Fibroblast of peridontal ligament (primary cell): ENCODE measurements at regions not wholly inside any gene's neighbourhood (a gene's known extent, or its start where the extent isn't known, plus 50 kb on each side); places are given as distances from the start of the nearest gene placed in this dataset.

Source experiments
- DNase-seq: peaks from one replicate; pipeline ENCODE4 v3.0.0-alpha.2; 2010; ENCODE audit errors: extremely low read depth

DNA sequence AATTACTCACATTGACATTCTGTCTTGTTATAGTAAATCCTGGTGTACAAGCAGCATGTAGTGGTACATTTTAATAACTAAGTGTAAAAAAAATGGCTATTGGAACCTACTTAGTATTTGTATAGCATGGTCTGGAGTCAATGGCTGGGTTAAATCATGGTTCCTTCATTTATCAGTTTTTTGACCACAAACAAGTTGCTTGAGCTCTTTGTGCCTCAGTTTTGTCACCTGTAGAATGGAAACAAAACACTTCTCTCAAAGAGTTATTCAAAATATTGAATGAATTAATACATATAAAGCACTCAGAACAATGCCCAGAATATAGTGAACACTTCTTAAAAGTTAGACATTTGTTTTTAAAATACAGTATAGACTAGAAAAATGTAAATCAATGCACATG is 93.2 kb upstream of the HS3ST5 start:
- DNase-seq: no peak

DNA sequence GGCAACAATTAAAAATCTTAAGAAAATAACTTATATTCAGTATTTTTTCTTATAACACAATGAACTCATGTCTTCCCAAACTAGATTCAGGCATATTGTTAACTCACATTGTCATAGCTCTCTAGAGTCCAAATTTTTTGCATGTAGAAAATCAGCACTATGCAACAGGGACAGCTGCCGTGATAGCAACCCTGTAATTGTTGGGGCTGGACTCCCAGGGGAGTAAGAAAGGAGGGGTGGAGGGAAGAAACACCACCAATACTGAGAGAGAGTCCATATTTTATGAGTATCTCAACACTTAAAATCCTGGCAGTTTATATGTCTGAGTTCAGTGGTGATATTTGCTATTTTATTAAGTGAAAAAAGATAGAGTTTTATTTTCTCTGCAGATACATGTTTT is 89.6 kb upstream of the HS3ST5 start:
- no peak for DNase-seq

DNA sequence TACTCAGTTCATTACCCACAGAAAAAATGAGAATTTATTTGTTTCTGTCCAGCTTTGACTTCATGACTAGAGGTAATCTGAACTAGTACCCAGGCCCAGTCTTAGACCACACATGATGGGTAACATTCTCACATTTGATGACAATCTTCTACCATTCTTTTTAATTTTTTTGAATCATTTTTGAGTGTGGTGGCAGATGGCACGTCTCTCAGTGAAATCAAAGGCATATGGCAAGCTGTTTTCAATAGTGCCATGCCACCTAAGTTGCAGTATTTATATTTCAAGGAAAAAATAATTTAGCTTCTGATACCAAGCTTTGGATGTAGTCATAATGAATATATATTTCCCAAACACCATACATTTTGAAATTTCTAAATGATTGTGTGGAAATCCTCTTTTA is 88.8 kb upstream of the HS3ST5 start:
- no peak for DNase-seq

DNA sequence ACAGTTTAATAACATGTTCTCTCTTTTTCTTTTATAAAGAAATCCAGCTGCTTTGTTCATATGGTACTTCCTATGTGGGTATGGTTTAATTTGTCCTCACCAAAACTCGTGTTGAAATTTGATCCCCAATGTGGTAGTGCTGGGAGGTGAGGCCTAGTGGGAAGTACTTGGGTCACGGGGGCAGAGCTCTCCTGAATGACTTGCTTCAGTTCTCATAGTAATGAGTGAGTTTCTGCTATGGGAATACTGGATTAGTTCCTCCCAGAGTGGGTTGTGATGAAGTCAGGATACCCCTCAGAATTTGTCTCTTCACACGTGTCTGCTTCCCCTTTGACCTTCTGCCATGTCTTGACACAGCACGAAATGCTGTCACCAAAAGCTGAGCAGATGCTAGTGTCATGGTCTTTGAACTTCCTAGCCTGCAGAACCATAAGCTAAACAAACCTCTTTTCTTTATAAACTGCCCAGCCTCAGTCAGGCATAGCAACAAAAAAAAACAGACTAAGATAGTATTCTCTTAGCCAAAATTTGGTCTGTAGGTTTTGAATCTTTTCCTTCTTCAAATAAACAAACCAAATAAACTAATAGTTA is 87.8 kb upstream of the HS3ST5 start:
- no peak for DNase-seq

DNA sequence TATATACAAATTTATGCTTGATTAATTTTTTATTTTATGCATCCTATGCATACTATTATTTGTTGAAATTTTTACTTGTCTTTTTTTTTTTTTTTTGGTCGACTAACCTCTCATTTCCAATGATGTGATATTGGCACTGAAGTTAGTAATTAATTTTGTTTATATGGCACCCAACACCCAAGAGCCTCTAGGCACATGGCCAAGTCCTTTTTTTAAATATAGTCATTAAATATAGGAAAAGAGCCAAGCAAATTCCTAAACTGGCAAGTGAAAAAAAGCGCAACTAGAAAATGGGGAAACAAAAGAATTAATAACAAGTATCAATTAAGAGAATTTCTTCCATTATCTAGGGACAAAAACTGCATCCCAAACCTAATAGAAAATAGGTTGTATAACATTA is 85.5 kb upstream of the HS3ST5 start:
- DNase-seq: no peak

DNA sequence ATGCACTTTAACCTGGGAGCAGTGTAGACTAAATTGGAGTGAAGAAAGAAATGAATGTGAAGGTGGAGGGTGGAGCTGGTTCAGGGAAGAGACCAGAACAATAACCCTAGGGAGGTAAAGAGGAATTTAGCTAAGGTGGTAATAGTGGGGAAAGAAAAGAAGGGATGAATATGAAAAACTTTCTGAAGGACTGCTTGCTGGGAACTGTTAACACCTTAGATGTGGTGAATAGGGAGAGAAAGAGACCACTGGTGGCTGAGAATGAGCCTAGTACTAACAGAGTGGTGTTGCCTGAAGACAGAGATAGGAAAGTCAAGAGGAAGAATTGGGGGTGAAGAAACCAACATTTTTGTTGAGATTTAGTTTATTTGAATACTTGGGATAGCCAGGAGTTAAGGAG is 78.4 kb upstream of the HS3ST5 start:
- DNase-seq: no peak

DNA sequence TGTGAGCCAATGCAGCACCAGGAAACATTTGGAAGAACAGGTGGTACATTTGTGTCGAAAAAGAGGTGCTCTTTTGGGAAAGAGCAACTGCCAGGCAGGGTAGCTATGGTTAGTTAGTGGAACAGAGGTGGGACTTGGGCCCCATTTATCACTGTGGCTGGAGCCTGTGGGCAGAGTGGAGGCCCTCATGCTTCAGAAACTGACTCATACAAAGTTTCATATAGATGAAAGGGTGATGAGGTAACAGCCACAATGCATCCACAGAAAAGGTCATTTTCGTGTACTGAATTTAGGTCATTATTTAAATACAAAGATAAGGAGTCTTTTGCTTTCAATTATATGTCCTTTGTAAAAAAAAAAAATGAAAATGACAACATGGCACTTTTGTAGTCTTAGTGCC is 76.4 kb upstream of the HS3ST5 start:
- no peak for DNase-seq

DNA sequence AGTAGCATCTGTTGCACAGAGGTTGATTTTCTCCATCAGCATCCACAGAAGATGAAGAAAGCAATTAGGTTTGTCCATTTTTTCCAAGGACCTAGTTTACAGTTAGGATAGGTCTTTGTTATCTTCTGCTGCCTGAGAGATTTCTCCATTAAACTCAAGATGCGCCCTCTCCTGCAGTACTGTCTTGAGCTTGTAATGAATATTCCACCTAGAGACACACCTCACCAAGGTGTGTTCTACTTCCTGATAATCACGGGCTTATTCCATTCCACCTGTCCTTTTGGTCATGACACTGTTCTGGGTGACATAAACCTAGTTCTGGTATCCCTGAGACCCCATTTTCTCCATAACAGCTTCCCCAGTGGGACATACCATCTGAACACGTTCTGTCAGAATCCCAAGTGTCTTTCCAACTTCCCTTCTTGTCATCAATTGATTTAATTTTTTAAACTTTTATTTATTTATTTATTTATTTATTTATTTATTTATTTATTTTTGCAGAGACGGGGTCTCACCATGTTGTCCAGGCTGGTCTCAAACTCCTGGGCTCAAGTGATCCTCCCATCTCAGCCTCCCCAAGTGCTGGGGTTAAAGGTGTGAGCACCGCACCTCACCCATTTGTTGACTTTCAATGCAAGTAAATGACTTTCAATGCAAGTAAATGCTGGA is 75.6 kb upstream of the HS3ST5 start:
- no peak for DNase-seq

DNA sequence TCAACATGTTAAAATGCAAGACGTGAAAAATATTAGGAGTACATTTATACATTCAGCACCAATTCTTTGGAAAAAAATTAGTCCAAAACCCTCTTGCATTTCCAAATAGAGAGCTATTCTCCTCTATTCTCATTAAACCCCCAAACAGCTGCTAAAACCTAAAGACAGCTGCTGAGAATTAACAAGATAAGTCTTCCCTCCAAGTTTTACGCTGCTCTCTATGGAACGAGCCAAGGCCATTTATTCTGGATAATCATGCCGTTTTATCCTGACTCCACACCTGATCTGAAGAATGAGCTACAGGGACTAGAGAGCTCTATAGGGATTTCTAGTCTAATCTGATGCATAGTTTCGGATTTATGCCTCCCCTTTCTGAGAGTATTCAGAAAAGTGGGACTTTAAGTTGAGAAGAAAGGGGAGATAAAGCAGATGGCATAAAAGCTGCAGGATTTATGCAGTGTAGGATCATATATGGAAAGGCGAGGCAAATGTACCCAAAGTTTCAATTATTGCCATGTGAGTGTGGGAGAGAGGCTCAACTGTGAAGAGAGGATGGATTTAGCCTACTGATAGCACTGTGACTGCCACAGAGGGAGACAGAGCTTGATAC is 64.7 kb upstream of the HS3ST5 start:
- no peak for DNase-seq

DNA sequence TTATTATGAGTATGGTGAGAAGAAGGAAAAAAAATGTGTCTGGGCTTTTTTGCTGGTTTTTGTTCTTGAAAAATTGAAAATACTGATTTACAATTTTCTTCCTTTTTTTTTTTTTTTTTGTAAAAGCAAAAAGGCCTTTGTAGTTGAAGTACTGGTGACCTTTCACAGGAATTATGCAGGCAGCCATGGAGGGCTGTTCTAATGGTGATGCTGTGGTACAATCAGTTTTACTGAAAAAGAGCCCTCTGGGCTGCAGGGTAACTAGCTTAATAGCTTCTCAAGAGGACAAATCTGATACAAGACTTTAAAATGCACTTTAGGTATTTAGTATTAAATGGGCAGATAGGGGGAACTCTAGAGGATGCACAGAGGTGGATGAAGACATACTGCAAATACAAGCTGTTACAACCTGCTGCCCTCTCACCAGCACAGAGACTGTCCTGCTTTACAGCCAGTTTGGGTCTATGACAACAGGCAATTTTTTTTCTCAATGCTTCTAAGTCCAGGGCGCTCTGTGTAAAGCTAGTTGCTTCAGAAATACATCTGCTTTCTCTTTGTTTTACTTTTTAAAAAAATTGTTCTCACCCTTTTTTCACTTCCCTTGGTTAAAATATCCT is 61.6 kb upstream of the HS3ST5 start:
- DNase-seq: no peak

DNA sequence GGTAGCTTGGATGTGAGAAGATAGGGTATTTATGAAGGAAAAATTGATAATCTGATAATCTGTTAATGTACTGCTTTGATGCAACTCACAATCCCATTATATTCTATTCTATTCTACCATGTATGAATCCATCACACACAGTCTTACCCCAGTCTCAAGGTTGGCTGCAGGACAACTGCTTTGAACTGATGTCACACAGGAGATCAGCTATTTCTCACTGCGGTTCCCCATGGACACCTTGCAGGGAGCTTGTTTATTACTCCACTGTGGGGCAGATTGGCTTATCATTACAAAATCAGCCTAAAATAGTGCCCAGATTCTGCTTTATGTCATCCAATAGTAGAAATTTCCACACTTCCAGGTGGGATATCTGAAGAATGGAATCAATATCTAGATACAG is 61.0 kb upstream of the HS3ST5 start:
- no peak for DNase-seq

DNA sequence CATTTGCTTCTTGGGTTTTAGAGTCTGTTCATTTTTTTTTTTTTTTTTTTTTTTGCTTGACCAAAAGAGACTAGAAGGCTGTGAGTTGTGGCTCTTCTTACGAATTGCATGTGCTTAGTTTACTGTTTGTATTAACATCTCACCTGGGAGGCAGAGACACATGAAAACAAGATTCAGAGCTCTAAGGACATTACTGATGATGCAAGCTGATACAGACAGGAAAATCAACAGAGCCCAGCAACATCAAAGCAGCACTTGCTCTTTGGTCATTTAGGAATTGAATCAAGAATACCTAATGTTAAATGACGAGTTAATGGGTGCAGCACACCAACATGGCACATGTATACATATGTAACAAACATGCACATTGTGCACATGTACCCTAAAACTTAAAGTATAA is 55.7 kb upstream of the HS3ST5 start:
- DNase-seq: no peak
